Forelimb muscle (tissue), 1 donor: ENCODE measurements at regions not wholly inside any gene's neighbourhood (a gene's known extent, or its start where the extent isn't known, plus 50 kb on each side); places are given as distances from the start of the nearest gene placed in this dataset.

ENCODE experiments used
- DNase-seq: peaks from one replicate; pipeline ENCODE4 v3.0.0-alpha.2; 2013; ENCODE audit warnings: low read depth

DNA sequence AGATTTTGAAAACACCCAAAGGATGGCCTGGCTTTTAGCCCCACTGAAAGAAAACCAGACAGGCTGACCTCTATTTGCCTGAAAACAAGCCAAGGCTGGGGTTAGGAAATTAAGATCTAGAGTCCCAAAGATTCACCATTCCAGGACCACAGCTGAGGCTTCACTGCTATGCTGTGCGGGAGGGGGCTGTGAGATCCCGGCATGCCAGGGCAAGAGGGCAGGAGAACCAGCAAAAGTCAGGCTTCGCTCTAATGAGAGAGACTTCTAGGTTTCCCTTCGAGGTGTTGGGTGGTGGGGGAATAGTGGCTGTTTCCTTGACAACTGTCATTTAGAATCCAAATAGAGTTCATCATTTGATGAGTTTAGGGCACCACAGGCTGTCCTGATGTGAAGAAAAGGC lies 152.9 kb upstream of the NFIB start:
- DNase-seq = no peak

DNA sequence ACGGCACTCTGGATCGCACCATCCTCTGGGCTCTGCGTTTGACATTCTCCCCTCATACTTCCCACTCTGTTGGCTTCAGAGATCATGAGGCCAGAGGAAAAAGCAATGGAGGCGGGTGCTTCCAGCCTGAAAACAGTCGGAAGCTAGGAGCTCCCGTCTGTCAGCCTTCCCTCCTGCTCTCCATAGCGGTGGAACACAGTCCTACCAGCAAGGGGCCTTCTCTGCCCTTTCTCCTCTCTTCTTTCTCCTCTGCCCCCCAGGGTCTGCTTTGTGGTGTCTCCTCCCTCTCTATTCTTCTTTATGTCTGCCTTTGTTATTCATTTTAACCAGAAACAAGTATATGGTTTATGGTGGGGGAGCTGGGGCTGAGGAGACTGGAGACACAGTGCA lies 152.5 kb upstream of the NFIB start:
- no peak for DNase-seq

DNA sequence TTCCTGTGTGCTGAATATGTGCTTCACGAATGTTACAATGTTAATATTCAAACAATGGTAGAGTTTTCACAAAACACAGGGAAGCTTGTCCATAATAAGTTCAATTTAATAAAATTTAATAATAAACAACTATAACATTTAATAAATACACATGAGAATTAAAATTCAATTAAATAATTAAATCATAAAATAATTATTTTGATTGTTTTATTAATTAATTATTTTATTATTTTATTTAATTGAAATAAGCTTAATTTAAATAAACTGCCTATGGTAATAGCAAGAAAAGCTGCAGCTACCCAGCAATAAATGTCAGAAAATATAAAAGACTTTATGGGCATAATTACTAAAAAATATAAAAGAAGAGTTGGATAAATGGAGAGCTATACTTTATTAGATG lies 149.0 kb upstream of the NFIB start:
- DNase-seq = no peak

DNA sequence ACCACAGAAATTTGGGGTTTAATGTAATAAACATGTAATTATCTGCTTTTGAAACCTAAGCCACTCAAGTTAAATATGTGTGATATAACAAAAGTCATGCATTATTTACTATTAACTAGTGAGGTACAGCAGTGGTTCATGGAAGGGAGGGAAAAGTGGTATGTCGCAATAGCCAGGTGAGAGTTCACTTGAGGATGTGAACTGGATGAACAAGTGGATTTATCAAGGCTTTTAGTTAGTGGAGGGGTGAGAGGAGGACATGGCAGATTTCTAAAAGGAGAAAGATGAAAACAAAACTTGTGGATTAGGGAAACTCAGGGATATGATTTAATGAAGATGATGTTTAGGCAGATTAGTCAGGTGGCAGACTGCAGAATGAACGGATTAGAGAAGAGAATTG lies 141.3 kb upstream of the NFIB start:
- DNase-seq = no peak

DNA sequence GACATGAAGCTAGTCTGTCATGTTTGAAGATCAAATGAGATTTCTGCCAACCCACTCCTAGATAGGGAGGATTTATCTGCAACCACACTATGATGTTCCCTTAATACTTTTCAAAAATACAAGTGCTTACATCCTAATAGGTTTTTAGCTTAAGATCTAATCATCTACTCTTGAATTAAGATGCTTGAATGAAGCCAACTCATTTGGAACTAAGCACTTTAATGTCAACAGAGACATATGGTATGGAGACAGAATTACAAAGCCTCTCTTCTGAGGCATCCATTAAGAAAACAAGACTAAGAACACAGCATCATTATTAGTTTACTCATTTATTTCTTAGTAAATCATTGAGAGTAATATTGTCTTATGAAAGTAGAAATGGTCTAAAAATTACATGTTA lies 139.3 kb upstream of the NFIB start:
- DNase-seq = no peak

DNA sequence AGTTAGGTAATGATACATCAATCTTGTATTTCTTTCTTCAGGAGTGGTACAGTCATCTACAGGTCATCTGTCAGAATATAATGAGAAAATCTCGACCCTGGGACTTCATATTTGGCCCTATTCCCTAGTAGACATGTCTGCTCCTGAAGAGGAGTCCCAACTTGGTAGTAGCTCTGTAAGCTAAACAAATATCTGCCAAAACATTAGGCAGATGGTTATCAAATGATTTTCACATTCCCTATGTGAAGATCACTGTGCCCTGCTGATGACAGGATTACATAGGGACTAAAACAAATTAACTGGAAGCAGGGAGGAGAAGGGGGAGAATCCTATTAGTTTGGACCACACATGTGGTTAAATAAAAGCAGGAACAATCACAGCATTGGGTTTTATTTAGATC lies 138.6 kb upstream of the NFIB start:
- no peak for DNase-seq

DNA sequence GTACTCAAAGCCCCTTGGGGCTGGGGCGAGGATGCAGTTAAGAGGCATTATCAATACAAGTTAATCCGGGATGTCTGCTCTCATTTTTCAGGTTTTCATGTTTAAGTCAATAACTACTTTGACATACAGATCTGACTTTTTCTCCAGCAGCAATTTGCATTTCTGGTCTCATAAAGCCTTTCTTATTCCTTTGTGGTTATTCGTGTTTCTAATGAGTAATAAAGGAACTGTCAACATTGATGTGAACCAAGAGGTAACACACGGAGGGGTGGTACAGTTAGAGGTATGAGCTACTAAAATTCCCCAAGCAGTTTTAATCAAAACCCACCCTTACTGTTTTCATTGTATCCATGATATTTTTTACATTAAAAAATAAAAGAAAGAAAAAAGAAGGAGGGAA lies 138.0 kb upstream of the NFIB start:
- DNase-seq = no peak

DNA sequence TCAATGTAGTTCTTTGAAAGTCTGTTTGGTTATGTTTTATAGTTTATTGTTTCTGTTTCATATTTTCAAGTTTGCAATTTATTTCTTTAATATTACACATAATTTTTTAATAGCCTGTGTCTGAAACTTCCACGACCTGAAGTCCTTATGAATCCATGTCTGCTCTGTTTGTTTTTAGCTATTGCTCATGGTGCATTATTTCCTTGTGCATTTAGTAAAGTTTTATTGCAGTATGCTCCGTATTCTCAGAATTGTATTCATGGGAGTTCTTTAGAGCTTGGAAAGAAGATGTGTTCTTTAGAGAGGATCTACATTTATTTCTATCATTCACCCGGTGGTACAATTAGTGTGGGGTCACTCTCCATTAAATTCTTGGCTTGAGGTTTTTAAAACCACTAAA lies 133.2 kb upstream of the NFIB start:
- DNase-seq = no peak

DNA sequence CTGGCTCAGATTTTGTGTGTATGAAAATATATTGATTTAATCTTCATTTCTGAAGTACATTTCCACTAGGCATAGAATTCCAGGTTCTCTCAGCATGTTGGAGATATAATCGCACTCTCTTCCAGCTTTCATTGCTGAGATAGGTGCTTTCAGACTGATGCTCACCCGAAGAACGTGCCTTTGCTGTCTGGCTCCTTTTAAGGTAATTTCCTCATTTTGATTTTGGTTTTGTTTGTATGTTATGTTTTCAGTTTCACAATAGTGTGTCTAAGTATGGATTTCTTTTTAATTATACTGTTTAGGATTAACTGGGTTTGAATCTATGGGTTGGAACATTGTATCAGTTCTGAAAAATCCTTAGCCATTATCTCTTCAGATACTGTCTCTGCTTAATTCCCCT lies 132.0 kb upstream of the NFIB start:
- no peak for DNase-seq

DNA sequence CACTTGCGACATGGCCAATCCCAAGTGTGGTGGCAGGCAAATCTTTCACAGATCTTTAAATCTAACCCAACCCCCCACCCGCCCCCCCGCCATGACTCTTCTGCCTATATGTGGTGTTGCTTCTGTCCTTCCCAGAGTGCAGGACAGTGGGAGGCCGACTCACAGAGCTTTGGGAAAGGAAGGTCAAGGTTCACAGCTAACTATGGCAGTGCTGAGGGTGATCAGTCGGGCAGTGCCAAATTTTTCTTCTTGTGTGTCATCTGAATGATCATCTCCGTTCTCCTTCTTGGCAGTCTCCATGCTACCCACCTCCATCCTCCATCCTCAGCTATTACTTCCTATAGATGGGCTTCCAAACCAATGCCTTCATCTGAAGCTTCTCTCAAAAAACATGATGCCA lies 129.0 kb upstream of the NFIB start:
- DNase-seq = no peak

DNA sequence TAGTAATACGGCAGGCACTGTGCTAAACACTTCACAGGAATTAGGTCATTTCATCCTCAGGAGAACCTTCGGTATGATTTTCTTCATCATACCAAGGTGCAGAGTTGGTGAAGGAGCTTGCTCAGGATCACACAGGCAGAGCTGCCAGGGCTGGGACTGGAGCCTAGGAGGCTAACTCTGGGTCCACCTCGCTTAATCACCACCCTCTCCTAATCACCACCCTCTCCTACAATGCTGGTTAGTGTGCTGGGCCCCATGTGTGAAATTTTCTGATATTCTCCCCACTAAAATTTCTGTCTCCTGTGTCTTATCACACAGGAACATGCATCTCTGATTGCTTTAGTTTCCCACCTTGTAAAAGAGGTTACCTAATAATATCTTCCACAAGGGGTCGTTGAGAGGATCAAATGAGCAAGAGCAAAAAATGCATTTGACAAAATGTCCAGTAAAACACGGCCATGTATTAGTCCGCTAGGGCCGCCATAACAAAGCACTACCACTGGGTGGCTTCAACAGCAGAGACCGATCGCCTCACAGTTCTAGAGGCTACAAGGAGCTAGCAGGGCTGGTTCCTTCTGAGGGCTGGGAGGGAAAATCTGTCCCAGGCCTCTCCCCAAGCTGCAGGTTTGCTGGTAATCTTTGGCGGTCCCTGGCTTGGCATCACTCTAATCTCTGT lies 128.2 kb upstream of the NFIB start:
- no peak for DNase-seq

DNA sequence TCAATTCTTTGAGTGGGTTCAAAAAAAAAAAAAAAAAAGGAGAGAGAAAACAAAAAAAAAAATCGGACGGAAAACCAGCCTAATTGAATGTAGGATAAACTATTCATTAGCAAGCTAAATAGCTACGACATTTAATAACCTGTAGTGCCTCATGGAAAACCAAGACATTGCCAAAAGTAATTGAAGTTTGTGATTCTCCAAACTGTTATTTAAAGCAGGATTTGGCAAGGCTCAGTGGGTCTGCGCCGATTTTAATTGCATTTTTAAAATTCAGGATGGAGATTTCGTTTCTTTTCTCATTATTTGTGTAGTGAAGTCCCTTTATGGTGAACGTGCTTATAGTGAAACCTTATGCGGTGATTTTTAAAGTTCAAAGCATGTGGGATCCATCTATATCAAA lies 127.2 kb upstream of the NFIB start:
- DNase-seq = no peak

DNA sequence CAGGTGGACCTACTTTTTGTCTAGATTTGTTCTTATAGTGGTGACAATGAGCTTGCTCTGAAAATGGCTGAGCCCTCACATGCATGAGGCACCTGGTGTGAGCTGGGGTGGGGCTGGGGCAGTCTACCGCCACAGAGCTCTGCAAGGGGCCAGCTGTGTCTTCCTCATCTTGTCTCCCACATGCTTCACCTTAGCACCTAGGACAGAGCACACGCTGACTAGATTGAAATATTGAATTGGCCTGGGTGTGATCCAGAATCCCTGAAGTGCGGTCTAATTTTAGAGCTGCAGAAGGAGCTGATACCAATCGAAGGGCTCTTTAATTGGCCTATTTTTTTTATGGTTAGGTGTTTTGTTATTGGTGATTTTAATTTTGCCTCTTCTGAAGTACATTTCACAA lies 126.1 kb upstream of the NFIB start:
- no peak for DNase-seq

DNA sequence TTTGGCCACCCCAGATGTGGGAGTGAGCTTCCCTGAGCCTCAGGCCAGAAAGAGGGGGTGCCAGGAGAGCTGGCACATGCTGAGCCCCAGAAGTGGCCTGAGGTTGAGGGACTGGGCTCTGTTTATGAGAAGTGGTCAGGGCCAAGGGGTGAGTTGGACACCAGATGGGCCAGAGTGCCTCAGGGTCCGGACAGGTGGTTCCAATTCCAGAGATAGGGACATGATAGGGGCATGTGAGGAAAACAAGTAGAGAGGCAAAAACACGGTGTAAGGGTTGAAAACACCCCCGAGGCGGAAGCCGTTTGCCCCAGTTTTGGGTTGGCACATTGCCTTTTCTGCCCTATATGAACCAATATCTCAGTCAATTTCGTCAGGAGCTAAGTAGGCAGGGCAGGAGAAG lies 125.6 kb upstream of the NFIB start:
- no peak for DNase-seq

DNA sequence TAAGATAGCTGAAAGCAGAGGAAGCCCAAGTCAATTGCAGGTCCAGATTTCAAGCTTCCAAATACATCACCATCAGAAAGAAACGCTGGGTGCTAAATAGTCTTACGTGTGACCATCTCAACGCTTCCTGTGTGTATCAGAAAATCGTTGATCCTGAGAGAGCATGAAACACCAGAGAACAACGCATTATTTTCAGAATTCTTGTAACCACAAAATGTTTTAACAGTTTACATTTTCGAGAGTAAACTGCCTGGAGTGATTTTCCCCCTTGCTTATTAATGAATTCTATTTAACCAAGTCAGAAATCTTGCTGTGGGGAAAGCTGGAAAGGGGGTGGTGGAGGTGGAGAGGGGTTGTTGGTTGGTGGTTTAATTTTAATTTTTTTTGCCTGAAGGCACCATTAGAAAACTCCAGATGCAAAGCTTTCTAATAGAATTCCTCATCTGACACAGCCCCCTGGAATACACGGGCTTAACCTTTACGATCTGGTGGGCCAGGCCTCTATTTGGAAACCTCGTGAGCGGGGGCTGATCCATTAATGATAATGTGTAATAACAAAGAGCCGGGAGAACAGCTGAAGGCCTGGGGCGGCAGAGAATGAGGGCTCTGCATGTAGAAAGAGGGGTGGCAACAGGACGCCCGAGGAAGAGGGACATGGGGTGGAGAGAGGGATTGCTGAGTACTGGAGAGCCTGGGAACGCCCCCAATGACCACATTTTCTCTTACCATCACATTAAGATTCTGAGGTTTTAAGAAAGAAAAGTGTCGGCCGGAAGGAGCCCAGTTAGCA lies 124.5 kb upstream of the NFIB start:
- DNase-seq = no peak

DNA sequence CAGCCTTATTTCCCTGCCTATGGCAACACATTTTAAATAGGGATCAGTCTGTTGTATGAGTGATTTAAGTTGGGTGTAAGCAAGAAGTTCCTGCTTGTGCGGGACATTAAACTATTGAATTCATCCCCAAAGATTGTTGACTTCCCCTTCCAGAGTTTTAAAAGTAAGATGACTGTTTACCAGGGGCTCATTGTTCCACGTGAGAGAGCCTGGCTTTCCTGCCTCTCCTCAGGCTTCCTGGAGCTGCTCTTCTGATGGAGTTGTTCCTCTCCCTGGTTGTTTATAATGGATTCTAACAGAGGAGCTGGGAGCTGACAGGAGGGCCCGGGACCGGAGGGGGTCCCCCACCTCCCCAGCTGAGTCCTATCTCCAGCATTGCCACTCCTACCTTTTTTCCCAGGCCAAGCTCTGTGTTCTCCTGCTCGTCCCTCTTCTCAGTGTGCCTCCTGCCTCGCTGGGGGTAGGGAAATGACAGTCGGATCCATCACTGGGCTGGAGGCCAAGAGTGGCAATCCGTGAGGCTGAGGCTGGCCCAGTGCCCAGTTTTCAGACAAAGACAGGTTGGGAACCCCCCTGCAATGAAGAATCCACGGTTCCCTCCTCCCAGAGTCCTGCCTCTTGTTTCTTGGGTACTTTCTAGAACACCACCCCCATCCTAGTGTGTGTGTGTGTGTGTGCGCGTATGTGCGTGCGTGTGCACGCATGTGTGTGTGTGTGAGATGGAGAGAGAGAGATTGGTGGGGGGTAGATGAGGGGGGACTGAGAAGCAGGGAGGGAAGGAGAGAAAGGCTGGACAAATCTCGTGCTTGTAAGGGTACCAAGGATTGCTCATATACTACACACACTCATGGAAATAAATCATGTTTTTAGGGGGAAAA lies 123.7 kb upstream of the NFIB start:
- no peak for DNase-seq

DNA sequence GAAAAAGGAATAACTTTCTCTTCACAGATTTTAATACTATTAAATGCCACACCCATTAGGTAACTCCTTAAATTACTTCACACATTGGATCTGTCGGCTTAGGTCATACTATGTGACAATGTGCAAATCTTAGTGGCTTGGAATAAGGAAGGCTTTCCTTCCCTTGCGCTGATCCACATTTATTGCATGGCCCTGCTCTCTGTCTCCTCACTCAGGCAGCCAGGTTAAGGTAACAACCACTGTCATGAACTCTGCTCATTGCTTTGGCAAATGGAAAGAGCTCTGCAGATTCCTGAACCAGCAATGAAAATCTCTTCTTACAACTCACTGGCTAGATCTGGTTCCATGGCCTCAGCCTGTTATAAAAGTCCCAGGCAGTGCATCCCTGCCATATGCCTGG lies 121.9 kb upstream of the NFIB start:
- DNase-seq = no peak

DNA sequence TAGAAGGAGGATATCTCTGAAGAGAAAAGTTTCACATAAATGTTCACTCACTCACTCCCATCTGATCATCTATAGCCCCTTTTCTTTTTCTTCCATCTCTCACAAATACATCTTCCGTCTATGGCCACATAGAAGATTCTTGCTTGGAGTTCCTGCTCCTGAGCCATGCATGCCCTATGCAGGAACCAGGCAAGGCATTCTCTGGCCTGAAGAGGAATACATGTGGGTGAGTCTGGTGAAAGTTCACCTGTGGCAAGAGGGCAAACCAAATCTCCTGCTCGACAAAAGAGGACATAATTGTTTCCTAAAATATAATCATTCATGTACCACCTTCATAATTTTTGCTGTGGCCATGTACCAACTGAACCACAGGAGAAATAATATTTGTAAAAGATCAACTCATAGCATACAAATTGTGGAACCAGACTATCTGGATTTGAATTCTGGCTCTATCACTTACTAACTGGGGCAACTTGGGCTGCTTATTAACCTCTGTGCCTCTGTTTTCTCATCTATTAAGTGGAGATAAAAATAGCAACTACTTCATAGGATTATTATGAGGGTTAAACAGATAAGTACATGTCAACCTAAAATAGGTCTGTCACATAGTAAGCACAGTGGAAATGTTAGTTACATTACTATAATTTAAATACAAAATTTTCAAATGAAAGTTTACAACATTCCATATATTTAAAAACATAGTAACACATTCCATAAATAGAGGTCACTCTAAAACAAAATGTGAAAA lies 121.2 kb upstream of the NFIB start:
- DNase-seq = no peak

DNA sequence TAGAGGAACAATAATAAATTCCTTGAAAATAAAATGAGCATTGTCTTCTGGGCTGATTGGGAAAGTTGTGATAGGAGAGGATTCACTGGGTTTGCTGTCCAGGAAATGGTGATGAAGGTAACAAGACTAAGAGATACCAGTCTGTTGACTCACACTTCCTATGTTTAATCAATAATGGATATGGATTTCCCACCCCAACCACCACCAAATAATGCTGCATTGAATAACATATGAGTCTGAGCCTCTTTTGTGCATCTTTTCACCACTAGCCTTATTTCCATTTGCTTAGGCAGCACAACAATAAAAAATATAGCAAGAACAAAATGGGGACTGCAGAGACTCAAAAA lies 120.2 kb upstream of the NFIB start:
- no peak for DNase-seq

DNA sequence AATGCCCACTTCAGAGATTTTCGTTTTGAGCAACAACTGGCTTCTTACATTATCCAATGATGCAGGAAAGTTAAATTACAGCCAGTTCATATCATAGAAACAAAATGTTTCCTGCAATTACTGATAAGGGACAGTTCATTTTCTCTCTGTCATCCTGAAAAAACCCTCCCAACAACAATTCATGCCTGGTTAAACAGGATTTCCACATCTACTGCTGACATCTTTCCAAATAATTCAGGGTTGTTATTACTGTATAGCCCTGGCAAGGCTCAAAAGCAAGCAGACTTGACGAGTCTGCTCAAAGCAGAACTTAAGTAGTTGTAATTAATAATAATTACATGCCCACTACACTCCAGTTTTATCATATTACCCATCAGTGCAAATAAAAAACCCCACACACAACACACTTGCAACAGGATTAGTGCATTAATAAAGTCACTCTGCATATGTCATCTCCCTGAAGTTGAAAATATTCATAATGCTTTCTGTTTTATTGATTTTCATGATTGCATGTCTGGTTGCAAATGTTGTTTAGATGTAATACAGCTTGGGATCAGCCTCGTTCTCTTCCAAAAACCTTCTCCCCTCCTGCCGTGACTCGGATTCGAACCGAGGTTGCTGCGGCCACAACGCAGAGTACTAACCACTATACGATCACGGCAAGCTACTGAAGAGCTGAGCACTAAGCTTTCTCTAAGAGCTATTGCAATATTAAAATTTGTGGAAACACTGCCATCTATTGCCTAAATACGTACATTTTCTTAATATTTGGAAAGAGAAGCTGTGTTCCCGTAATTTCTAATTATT lies 119.6 kb upstream of the NFIB start:
- DNase-seq = peak; percentile 71

DNA sequence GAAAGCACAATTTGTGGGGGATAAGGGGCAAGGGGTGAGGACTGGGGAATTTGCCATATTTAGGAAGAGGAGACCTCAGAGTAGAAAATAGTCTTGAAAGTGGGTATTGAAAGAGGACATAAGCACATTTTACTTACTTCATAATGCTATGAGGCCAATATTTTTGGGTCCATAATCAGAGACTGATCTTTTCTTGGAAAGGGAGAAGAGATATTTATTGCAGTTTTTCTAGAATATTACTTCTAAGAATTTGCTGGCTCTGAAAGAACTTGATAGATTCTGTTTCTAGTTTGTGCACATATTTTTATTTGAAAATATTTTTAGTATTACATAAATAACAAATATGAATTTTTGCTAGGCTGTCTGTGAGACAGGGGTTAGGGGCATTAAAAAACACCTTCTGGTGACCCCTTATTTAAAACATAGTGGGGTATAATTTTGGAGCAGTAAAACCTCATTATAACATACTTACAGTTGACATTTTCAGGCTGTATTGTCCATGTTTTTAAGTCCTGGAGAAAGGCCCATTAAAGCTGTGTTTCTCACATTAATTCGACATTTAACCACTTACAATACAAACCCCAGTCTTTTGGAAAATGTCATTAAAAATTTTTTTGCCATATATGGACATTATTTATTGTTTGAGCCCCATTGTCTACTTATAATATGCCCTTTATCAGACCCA lies 118.9 kb upstream of the NFIB start:
- no peak for DNase-seq
